Hematopoietic multipotent progenitor cell treated with erythropoietin and hydrocortisone succinate and interleukin-3 and kit ligand, for 15 days (in vitro differentiated cells): ENCODE measurements at regions not wholly inside any gene's neighbourhood (a gene's known extent, or its start where the extent isn't known, plus 50 kb on each side); places are given as distances from the start of the nearest gene placed in this dataset.
"Not testable (repeated sequence)": the region's sequence is repeated elsewhere in the genome, so short reads cannot be mapped to it uniquely, and the experiment has no call there.

Experiments
- DNase-seq: peaks from one replicate; pipeline ENCODE4 v3.0.0-alpha.2; 2015; ENCODE audit warnings: low spot score

DNA sequence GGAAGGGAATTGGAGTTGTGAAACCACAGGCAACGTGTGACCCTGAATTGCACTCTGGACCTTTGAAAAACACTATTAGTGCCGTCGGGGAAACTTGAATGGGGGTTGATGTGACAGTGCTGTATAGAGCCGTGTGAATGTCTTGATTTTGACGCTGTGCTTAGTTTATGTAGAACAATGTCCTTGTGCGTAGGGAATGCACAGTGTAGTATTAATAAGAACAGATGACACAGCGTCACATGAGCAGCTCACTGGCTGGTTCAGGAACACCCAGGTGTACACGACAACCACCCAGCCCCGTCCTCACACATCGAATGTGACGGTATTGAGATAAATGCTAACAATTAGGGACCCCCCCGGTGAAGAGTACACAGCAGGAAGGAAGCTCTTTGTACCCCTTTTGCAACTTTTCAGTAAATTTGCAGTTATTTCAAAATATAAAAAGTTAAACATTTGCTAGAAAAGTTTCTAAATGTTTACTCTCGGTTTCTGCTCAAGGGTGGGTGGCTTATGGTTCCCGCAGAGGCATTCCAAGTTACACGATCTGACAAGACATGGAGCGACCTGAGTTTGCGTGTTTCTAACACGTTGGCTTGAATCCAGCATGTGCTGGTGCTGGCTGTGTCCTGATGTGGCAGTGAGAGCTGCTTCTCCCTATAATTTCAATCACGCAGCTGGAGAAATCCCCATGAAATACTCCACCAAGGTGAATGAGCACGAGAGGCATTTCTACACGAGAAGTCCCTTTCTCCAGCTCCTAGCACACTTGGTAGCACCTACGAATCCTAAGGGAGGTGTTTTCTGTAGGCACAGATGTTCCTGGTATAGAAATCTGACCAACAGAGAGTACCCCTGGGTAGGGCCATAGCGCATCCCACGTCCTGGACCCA lies 208.0 kb upstream of the EXOC2 start:
- DNase-seq = no peak

DNA sequence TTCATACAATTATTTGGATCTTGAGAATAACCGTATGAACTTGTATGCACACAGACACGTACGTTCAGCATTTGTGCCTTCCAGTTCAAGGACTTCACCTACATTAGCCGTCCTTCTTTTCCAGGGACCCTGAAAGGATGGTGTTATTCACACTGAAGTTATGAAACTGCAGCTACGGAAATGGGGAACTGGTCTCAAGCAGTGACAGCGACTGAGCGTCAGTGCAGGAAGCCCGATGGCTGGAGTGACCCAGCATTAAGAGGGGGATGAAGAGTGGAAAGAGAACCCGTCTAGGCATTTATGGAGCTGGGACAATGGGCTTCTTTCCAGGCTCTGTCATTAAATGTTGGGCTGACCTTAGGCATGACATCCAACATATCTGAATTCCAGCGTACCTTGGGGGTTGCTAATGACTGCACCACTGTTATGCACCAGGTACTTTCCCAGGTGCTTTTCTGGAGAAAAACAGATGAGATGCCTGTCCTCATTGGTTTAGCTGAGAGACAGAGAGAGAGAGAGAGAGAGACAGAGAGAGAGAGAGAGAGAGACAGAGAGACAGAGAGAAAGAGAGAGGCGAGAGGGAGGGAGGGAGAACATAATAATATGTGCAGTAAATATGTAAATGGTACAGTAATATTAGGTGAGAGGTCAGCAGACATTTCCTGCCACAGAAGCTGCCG lies 204.7 kb upstream of the EXOC2 start:
- DNase-seq = no peak

- no peak for DNase-seq
Observed at GRCh38 chr6:894274-894673, 201.3 kb upstream of the EXOC2 start.

GRCh38 chr6:890995-891394 lies 198.1 kb upstream of the EXOC2 start:
- DNase-seq = no peak

- DNase-seq = no peak
Observed at GRCh38 chr6:890201-890600, 197.3 kb upstream of the EXOC2 start.

DNA sequence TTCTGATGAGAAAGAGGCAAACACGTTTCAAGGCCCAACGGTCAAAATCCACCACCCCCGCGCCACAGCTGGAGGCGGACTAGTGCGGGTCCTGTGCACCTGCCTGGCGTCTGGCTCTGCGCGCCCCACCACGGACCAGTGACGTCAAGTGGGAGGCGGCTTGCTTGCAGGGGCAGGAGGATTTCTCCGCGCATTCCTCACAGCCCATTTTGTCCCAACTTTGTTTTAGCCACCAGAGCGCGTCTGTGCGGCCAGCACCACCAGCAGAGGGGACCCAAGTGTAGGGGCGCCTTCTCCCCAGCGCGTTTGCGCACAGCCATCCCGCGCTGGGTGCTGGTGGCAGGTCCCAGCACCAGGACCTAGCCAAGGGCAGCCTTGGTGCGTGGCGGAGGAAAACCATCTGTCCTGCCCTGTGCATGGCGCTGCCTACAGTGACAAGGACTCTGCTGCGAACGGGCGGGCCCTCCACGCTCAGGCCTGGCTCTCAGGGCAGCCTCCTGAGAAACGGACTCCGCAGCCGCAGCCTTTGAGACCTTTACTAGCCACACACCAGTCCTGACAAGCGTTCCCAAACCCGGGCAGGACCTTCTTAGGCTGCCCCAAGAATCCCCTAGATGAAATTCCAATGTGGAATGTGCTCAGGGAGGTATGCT lies 194.8 kb upstream of the EXOC2 start:
- DNase-seq = no peak

GRCh38 chr6:886116-886515 lies 193.2 kb upstream of the EXOC2 start:
- not testable (repeated sequence) for DNase-seq

GRCh38 chr6:885051-885590 lies 192.2 kb upstream of the EXOC2 start:
- DNase-seq = no peak

GRCh38 chr6:884570-884969 lies 191.6 kb upstream of the EXOC2 start:
- DNase-seq = no peak

- no peak for DNase-seq
Observed at GRCh38 chr6:882084-882598, 189.2 kb upstream of the EXOC2 start.

GRCh38 chr6:878179-878578 lies 185.2 kb upstream of the EXOC2 start:
- DNase-seq = no peak

GRCh38 chr6:875012-875411 lies 182.1 kb upstream of the EXOC2 start:
- DNase-seq = no peak

DNA sequence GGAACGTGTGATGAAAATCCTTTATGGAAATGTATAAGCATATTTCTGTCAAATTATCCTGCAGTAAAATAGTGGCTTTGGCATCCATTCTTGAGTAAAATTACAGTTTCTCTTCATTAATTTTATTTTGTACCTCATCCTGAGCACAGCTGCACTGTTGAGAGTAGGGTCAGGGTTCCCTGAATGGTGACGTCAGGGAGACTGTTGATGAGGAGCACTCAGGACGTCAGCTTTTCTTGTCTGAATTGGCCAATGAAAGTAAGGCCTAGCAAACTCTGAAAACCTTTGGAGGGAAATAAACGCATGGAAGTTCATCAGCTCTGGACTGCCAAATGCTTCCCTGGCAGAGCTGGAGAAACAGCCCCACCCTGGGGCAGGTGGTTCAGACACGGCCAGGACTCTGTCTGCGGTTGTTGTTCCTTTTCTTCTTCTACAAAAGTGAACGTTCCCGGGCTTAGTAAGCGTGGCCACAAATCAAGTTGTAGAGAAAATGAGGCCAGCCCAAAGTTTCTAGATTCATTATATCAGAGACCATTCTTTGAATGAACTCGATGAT lies 179.7 kb upstream of the EXOC2 start:
- no peak for DNase-seq

GRCh38 chr6:871503-871902 lies 178.6 kb upstream of the EXOC2 start:
- no peak for DNase-seq

DNA sequence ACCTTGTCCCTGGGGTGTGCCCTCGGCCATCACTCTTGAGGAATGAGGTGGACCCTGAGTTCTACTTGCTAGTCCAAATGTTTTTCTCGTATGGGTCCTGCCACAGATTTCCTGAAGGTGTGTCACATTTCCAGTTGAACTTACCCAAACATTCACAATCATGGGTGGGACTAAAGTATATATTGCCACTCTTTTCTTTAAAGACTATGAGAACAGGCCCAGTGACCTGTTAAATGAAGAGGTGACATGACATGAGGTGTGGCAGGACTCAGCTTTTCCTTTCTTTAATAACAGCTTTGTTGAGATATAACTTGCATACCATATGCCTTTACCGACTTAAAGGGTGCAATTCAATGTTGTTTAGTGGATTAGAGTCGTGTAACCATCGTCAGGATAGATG lies 177.2 kb upstream of the EXOC2 start:
- DNase-seq = no peak

DNA sequence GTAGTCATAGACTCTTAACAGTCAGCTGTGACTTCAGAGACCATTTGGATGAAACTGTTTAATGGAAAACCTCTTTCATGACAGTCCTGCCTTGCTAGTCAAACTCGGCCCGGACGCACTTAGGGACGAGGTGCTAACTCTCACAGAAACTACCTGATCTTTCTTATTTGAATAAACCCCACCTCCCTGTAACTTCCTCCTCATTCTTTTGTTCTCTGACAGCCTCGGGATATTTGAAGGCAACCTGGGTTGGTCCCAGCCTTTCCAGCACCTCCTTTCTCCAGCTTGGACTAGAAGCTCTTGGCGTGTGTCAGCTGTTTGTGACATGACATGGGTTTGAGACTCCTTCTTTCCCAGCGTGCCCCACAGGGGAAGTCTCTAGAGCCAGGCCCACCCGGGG lies 175.3 kb upstream of the EXOC2 start:
- DNase-seq = no peak

- no peak for DNase-seq
Observed at GRCh38 chr6:867378-867777, 174.4 kb upstream of the EXOC2 start.

GRCh38 chr6:866316-866715 lies 173.4 kb upstream of the EXOC2 start:
- no peak for DNase-seq

DNA sequence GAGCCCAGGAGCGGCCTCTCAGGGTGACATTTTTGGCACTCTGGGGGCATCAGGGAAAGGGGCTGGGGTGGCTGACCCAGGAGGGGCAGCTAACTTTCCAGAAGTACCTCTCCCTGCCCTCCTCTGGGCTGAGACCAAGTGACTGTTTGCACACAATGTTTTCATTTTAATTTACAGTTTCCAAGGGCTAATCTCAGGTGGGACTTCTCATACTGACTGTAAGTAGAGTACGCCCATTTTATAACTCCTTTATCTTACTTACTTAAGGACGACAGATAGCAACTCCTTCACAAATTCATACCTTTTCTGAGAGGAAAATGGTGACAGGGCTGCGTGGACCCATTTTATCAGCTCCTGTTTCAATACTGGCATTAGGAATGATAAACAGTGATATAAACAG lies 172.9 kb upstream of the EXOC2 start:
- DNase-seq = no peak

DNA sequence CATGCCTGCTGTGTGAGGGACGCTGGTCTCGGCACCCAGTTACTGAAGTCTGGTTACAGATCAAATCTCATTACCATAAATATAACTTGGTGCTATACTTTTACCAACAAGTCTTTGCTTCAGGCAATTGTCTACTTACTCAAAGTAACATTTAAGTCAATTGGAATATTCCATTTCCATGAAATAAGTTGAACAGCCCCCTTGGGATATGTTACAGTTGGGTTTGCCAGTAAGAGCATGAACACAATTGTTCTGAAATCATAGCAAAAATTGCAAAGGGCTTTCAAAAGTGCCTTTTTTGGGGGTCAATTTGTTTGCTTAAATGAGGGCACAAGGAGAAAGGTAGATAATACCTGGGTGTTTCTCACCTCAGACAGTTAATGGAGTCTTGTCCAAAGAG lies 170.9 kb upstream of the EXOC2 start:
- no peak for DNase-seq

- DNase-seq = not testable (repeated sequence)
Observed at GRCh38 chr6:863127-863526, 170.2 kb upstream of the EXOC2 start.

DNA sequence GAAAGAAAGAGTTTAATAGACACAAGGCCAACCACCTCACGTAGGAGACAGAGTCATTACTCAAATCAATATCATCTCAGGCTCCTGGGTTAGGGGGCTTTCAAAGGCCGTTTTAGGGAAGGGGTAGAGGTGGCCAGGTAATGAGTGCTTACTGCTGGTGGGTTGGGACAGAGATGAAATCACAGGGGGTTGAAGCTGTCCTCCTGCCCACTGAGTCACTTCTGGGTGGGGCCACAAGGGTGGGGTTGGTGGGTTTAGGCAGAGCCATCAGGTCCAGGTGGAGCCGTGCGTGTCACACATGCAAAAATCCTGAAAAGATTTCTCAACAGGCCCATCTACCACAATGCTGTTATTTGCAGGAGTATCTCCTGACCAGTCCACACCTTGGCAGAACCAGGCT lies 167.0 kb upstream of the EXOC2 start:
- DNase-seq = no peak
